OCI-LY7 (cell line): ENCODE measurements at regions not wholly inside any gene's neighbourhood (a gene's known extent, or its start where the extent isn't known, plus 50 kb on each side); places are given as distances from the start of the nearest gene placed in this dataset.

ENCODE experiments used
- BruUV-seq: library from RNA; stranded (reverse); fragments of 400-500 nt; replicated peaks from 2 replicates; lab custom pipeline; 2021; lab: Mats Ljungman, UMichigan
- CTCF ChIA-PET: fragments of 300-600 bp; sonication (Branson Sonifier 250); formaldehyde crosslinking; loops from one replicate; lab custom pipeline; 2022; ENCODE audit warnings: antibody characterized with exemption; ENCODE audit not compliant: unreplicated experiment; lab: Charles Lee
- POLR2A ChIA-PET: fragments of 300-600 bp; sonication (Branson Sonifier 250); formaldehyde crosslinking; loops from one replicate; lab custom pipeline; 2022; ENCODE audit warnings: antibody characterized with exemption; lab: Charles Lee
- DNase-seq: peaks from one replicate; pipeline ENCODE4 v3.0.0-alpha.2; 2015; ENCODE audit warnings: low spot score
- H2AFZ ChIP-seq: fragments of 200-600 bp; sonication (generic), shearing (Covaris generic); 2 replicates; pipeline ENCODE4 v1.6.1; 2014; ENCODE audit warnings: mild to moderate bottlenecking, antibody characterized with exemption, low read length, moderate library complexity
- H3K27ac ChIP-seq: fragments of 200-600 bp; sonication (generic); 2 replicates; pipeline ENCODE4 v1.5.1; 2014; ENCODE audit warnings: mixed run types, low read depth, mild to moderate bottlenecking, moderate library complexity, low read length, inconsistent platforms; ENCODE audit not compliant: poor library complexity, severe bottlenecking
- H3K36me3 ChIP-seq: fragments of 200-600 bp; sonication (generic); 2 replicates; pipeline ENCODE4 v1.6.1; 2014; ENCODE audit warnings: mild to moderate bottlenecking, antibody characterized with exemption, low read length, moderate library complexity, mixed read lengths; ENCODE audit not compliant: insufficient read depth
- H3K4me1 ChIP-seq: fragments of 200-600 bp; sonication (generic); 2 replicates; pipeline ENCODE4 v1.5.1; 2014; ENCODE audit warnings: mild to moderate bottlenecking, low read length; ENCODE audit not compliant: insufficient read depth, poor library complexity, severe bottlenecking
- H3K4me2 ChIP-seq: fragments of 200-600 bp; sonication (generic); 2 replicates; pipeline ENCODE4 v1.6.1; 2014; ENCODE audit warnings: mild to moderate bottlenecking, low read length
- H3K4me3 ChIP-seq: fragments of 200-600 bp; sonication (generic); 2 replicates; pipeline ENCODE4 v1.5.1; 2014; ENCODE audit warnings: mild to moderate bottlenecking, low read depth, low read length; ENCODE audit not compliant: poor library complexity, severe bottlenecking
- H3K79me2 ChIP-seq: fragments of 200-600 bp; sonication (generic); 2 replicates; pipeline ENCODE4 v1.6.1; 2016; ENCODE audit warnings: low read depth, mild to moderate bottlenecking, low read length, moderate library complexity, mixed read lengths; ENCODE audit not compliant: insufficient read depth
- H3K9me2 ChIP-seq: fragments of 200-600 bp; sonication (generic); 2 replicates; pipeline ENCODE4 v1.6.1; 2016; ENCODE audit warnings: mild to moderate bottlenecking, low read length, mixed read lengths; ENCODE audit not compliant: insufficient read depth
- H3K9me3 ChIP-seq: fragments of 200-600 bp; sonication (generic); 2 replicates; pipeline ENCODE4 v1.6.1; 2014; ENCODE audit warnings: mild to moderate bottlenecking, mixed run types, low read length, mixed read lengths
- H4K20me1 ChIP-seq: fragments of 200-600 bp; sonication (generic); 2 replicates; pipeline ENCODE4 v1.6.1; 2014; ENCODE audit warnings: mild to moderate bottlenecking, antibody characterized with exemption, low read length, moderate library complexity, mixed read lengths; ENCODE audit not compliant: insufficient read depth
- CTCF ChIP-seq: fragments of 200-600 bp; sonication (generic); conservative IDR thresholded peaks from 2 replicates; pipeline ENCODE4 v1.5.1; 2014; ENCODE audit warnings: mild to moderate bottlenecking, antibody characterized with exemption, low read length, moderate library complexity, mixed read lengths
- EZH2phosphoT487 ChIP-seq: fragments of 200-600 bp; sonication (generic); IDR thresholded peaks from 2 replicates; pipeline ENCODE4 v1.6.1; 2018; ENCODE audit warnings: low read depth, borderline replicate concordance, mild to moderate bottlenecking, mixed run types, antibody characterized with exemption, low read length, moderate library complexity, mixed read lengths
- intact Hi-C: fragments of 100-400 bp; cut with micrococcal nuclease; formaldehyde crosslinking; loops from one replicate; pipeline ENCODE4 v1.10.0; 2022; ENCODE audit not compliant: unreplicated experiment

GRCh38 chr5:32854473-32854872 is 143.4 kb downstream of the NPR3 start:
- intact Hi-C loops, result no loop called here

DNA sequence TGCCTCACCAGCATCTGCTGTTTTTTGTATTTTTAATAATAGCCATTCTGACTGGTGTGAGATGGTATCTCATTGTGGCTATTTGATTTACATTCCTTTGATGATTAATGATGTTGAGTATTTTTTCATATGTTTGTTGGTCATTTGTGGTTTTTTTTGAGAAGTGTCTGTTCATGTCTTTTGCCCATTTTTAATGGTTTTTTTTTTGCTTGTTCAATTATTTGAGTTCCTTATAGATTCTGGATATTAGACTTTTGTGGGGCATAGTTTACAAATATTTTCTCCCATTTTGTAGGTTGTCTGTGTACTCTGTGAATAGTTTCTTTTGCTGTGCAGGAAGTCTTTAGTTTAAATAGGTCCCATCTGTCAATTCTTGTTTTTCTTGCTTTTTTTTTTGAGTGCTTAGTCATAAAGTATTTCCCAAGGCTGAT is 148.1 kb downstream of the NPR3 start:
- CTCF ChIA-PET, result no interaction called here
- Histone ChIP-seq H3K4me2 (no peak overlapping the region), H3K9me3 (no peaks in the 10 kb centered on the region), H2AFZ (no peak overlapping the region), H3K79me2 (no peaks in the 10 kb centered on the region), H3K27ac (no peak overlapping the region), H3K36me3 (no peaks in the 10 kb centered on the region), H4K20me1 (no peaks in the 10 kb centered on the region), H3K4me3 (no peak overlapping the region), H3K4me1 (no peaks in the 10 kb centered on the region), H3K9me2 (no peaks in the 10 kb centered on the region)
- POLR2A ChIA-PET, result no interaction called here
- intact Hi-C loops, result no loop called here
- no peak for DNase-seq
- no peak for TF ChIP-seq CTCF
- no peak for TF ChIP-seq EZH2phosphoT487
- no TSS peak for BruUV-seq

More at GRCh38 chr5:32854473-32854872, 143.4 kb downstream of the NPR3 start:
- H3K79me2 ChIP-seq, result no peaks in the 10 kb centered on the region
- H3K27ac ChIP-seq, result no peak overlapping the region
- no peaks in the 10 kb centered on the region for H3K4me1 ChIP-seq
- H2AFZ ChIP-seq, result no peak overlapping the region
- BruUV-seq, result no TSS peak
- no peaks in the 10 kb centered on the region for H3K36me3 ChIP-seq
- no peak for DNase-seq
- ChIA-PET POLR2A (interaction anchor here (0.6 kb wide), 2 partner anchors 488 to 1729 kb away, joined by 3 read pairs; no protein-coding TSS in a partner anchor), CTCF (no interaction called here)
- H3K4me2 ChIP-seq, result no peak overlapping the region
- H3K4me3 ChIP-seq, result no peak overlapping the region
- H3K9me2 ChIP-seq, result no peaks in the 10 kb centered on the region
- H4K20me1 ChIP-seq, result no peaks in the 10 kb centered on the region
- no peak for TF ChIP-seq CTCF
- no peak for TF ChIP-seq EZH2phosphoT487
- H3K9me3 ChIP-seq, result no peaks in the 10 kb centered on the region

DNA sequence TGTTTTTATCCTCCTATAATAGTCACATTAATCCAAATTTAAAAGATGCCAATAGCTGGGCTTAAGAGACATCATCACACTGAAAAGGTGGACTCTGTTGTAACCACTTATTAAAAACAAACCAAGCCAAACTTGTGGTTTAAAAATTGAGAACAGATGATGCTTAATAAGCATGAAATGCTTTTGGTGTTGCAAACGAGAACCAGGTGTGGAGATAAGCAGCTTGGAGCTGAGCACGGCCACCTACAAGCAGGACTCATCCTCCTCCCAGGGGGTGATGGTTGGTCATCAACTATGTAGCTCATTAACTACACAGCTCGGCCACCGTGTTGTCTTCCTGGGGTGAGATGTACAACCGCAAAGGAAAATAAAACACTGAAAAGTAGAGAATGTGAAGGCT is 154.4 kb downstream of the NPR3 start:
- no peaks in the 10 kb centered on the region for H3K36me3 ChIP-seq
- no TSS peak for BruUV-seq
- no peak overlapping the region for H2AFZ ChIP-seq
- H3K4me2 ChIP-seq, result no peak overlapping the region
- no peak overlapping the region for H3K27ac ChIP-seq
- ChIA-PET POLR2A (no interaction called here), CTCF (no interaction called here)
- TF ChIP-seq EZH2phosphoT487 (no peak), CTCF (no peak)
- no peaks in the 10 kb centered on the region for H3K4me1 ChIP-seq
- DNase-seq, result no peak
- no peaks in the 10 kb centered on the region for H3K79me2 ChIP-seq
- H3K9me3 ChIP-seq, result no peaks in the 10 kb centered on the region
- no peak overlapping the region for H3K4me3 ChIP-seq
- H3K9me2 ChIP-seq, result no peaks in the 10 kb centered on the region
- intact Hi-C loops, result no loop called here
- no peaks in the 10 kb centered on the region for H4K20me1 ChIP-seq
